ENCODE measurements at regions not wholly inside any gene's neighbourhood (a gene's known extent, or its start where the extent isn't known, plus 50 kb on each side); places are given as distances from the start of the nearest gene placed in this dataset.

- no peak overlapping the region for H3K56ac ChIP-seq (ENCODE audit: insufficient read length, low read depth, low read length)
- DNase-seq = no peak
- H2BK12ac ChIP-seq (ENCODE audit: insufficient read length, low read depth, low read length) = no peak overlapping the region
- H3K9me3 ChIP-seq (ENCODE audit: control insufficient read depth, low read depth, low read length) = no peaks in the 10 kb centered on the region
- no peak overlapping the region for H3K4me2 ChIP-seq (ENCODE audit: insufficient read depth, insufficient read length, low read length)
- no peaks in the 10 kb centered on the region for H3K79me1 ChIP-seq (ENCODE audit: insufficient read depth, low read depth, low read length, poor library complexity, severe bottlenecking)
- no peak overlapping the region for H2BK120ac ChIP-seq (ENCODE audit: low read depth, low read length, poor library complexity, severe bottlenecking)
- Mint-ChIP-seq H3K4me3 (no peak overlapping the region), H3K27ac (no peak overlapping the region), H3K9me3 (peaks cover 0 to under 1% of the 10 kb centered on the region in 2 experiments; a peak in 1 of 5 replicates), H3K36me3 (ENCODE audit: insufficient read depth in 1 of 3, low read depth in 3 of 3) (no peaks in the 10 kb centered on the region), H3K27me3 (ENCODE audit: low read depth) (no peaks in the 10 kb centered on the region; the same call in 1 of the 2 replicates), H3K4me1 (peaks cover 19 to 23% of the 10 kb centered on the region in 2 experiments)
- H3K14ac ChIP-seq (ENCODE audit: insufficient read depth, low read length) = no peak overlapping the region
- H2AFZ ChIP-seq (ENCODE audit: low read length) = no peak overlapping the region
- no peak overlapping the region for H3T11ph ChIP-seq (ENCODE audit: low read length)
- H4K8ac ChIP-seq (replicated peaks; ENCODE audit: insufficient read length, low read depth, low read length) = no peak overlapping the region
- H3K27ac ChIP-seq (ENCODE audit: insufficient read length, low read depth, low read length) = no peak overlapping the region
- H4K20me1 ChIP-seq (ENCODE audit: control insufficient read depth, insufficient read depth, insufficient read length) = no peaks in the 10 kb centered on the region
- no CpG with 5 or more reads among the region's 4 CpGs for WGBS (ENCODE audit: extremely low coverage, insufficient read length, low lambda C conversion rate)
- H2AK5ac ChIP-seq (ENCODE audit: insufficient read length, low read length) = no peak overlapping the region
- no peak overlapping the region for H3K23ac ChIP-seq (ENCODE audit: insufficient read length, low read depth, low read length)
- no peak overlapping the region for H4K91ac ChIP-seq (ENCODE audit: insufficient read length, low read depth, low read length)
- H3K4ac ChIP-seq (ENCODE audit: low read depth, low read length) = no peak overlapping the region
- H3K9ac ChIP-seq (ENCODE audit: extremely low read depth, insufficient read length, low read length) = no peak overlapping the region
- H2BK5ac ChIP-seq (ENCODE audit: insufficient read length, low read length) = no peak overlapping the region
- TF ChIP-seq CTCF (conservative IDR thresholded peaks at IDR 0.05) = no peak
- H3K79me2 ChIP-seq (ENCODE audit: insufficient read depth, low read length) = no peaks in the 10 kb centered on the region
- H3K18ac ChIP-seq (ENCODE audit: insufficient read length, low read depth, low read length) = no peak overlapping the region
- H2BK15ac ChIP-seq (ENCODE audit: low read depth, low read length) = no peak overlapping the region
- no peak overlapping the region for H2BK20ac ChIP-seq (ENCODE audit: low read depth, low read length, poor library complexity, severe bottlenecking)
- no peaks in the 10 kb centered on the region for H3K23me2 ChIP-seq (ENCODE audit: insufficient read length, low read depth, low read length, poor library complexity, severe bottlenecking)
- no peaks in the 10 kb centered on the region for H3K27me3 ChIP-seq (ENCODE audit: insufficient read depth, low read length)
- H4K5ac ChIP-seq (ENCODE audit: insufficient read length, low read depth, low read length) = no peak overlapping the region
- peaks cover 15% of the 10 kb centered on the region; the same call in 1 of the 2 replicates for H3K4me1 ChIP-seq (ENCODE audit: insufficient read depth, low read length)
Measured at GRCh38 chr3:23083701-23084100, 119.4 kb upstream of the UBE2E2 start.
